ENCODE measurements at regions not wholly inside any gene's neighbourhood (a gene's known extent, or its start where the extent isn't known, plus 50 kb on each side); places are given as distances from the start of the nearest gene placed in this dataset.
"Not testable (repeated sequence)": the region's sequence is repeated elsewhere in the genome, so short reads cannot be mapped to it uniquely, and the experiment has no call there.

DNA sequence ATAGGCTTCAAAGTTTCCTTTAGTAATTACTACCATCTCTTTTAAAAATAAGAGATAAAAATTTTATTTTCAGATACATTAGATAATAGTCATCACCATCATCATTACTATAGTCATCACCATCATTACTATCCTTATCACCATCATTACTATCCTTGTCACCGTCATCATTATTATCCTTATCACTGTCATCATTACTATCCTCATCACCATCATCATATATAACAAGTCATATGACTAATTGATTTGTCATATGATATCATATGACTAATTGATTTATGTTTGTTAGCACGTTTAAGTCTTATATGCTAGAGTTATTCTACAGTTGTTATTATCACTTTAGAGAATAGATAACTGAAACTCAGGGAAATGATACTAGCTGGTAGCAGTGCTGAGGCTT, 382.1 kb upstream of the CDH18 start:
- DNase-seq (ENCODE audit: extremely low read depth, low read depth), result no peak

GRCh38 chr5:20369518-20369885, 381.5 kb upstream of the CDH18 start:
- DNase-seq (ENCODE audit: extremely low read depth, low read depth), result no peak

DNA sequence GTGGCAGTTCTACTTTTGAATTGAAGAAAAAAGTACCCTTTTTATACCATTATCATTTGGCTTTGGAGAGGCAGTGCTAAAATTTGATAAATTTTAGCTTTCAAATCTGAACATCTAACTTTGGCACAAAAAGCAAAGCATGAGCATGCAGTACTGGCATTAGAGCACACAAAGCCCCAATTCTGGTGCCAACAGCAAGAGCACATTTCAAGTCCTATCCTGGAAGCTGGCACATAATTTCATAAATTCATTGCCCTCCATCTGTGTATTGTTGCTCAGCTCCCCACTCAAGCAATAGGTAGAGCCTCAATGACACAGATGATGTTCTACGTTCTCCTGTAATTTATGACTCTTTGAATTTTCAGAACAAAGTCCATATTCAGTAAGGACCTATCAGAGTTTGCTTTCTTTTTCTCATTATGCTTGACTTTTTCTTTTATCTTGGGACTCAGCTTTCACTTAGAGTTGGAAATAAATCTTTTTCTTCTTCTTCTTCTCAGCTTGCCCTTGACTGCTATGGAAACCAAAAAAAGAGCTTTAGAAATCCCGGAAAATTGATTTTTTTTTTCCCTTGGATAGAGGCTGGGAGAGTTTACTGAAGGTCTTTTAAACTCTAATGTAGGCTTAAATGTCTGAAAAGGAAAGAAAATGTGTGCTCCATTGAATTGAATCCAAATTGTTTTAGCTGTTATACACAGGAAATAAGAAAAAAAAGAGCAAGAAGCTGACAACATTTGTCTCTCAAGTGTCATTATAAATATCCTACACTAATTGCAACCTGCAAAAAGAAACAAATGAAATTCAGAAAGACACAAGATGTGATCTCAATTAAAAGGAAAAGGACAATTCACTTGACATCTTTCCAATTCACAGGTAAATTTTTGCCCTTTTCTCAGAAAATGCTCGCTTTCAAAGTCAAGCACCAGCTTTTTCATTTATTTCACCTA, 380.8 kb upstream of the CDH18 start:
- no peak for DNase-seq (ENCODE audit: extremely low read depth, low read depth)

DNA sequence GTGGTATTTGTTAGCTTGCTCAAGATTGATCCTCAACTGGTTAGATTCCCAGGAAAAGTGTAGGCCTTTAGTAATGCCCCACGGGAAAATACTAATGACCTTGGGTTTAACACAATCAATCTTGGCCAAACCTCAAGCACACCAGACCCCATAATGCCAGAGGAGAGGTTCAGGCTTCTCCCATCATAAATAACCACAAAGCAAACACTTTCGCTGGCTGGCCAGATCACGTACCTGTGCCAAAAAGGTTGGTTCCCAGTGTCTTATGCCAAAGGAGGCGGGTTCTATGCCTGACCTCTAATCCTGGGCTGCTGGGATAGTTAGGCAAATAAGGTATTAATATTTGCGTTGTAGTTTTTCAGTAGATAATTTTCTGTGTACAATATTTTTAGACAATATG, 379.2 kb upstream of the CDH18 start:
- no peak for DNase-seq (ENCODE audit: extremely low read depth, low read depth)

DNA sequence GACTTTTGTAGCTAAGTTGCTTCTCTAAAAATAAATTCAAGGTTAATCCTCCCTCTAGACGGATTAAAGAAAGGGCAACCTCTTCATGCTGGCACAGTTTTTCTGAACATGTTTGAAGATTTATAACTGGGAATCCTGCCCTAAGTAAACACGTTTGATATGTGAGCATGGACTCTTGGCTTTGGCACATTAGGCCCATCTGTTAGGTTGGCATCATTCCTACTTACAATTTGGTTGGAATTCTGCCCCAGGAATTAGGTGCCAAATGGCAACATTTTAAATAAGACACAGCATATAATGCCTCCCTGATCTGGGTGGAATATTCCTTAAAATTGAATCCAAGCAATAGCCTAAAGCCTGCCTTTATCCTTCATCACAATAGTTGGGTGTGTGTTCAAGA, 372.3 kb upstream of the CDH18 start:
- no peak for DNase-seq (ENCODE audit: extremely low read depth, low read depth)

- DNase-seq (ENCODE audit: extremely low read depth, low read depth), result no peak
Observed at GRCh38 chr5:20359377-20359776, 371.4 kb upstream of the CDH18 start.

GRCh38 chr5:20353499-20353898, 365.5 kb upstream of the CDH18 start:
- DNase-seq (ENCODE audit: extremely low read depth, low read depth), result no peak

GRCh38 chr5:20351849-20352248, 363.8 kb upstream of the CDH18 start:
- no peak for DNase-seq (ENCODE audit: extremely low read depth, low read depth)

DNA sequence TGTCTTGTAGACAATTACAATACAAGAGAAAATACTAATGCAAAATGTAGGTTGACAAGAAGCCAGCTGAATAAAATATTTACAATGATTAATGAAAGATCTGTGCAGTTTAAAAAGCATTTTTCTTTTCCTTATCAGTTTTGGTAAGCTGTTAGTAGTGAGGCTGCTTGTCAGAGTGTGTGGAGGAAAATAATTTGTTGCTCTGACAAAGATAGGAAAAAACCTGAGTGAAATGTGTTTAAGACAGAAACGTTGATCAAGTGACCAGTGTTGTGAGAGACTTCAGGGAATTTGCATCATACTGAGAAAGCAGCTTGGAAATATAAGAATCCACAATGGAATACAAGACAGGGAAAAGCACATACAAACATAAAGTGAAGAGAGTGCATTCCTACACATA, 360.3 kb upstream of the CDH18 start:
- no peak for DNase-seq (ENCODE audit: extremely low read depth, low read depth)

DNA sequence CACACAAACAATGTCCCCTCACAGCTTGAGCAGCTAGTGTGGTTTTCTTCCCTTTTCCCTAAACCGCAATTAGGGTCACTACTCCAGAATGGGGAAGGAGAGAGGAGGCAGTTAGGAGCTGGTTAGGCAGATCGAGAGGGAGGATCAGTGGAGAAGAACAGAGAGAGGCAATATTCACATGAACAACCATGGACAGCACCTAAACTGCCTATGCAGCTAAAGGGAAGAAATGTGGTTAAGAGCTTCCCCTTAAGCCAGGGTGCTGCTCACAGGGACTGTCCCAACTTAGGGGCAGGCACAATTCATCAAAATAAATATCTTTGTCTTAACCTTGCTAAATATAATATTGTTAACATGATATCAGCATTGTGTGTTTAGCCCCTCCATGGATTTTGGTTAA, 359.3 kb upstream of the CDH18 start:
- DNase-seq (ENCODE audit: extremely low read depth, low read depth), result no peak

DNA sequence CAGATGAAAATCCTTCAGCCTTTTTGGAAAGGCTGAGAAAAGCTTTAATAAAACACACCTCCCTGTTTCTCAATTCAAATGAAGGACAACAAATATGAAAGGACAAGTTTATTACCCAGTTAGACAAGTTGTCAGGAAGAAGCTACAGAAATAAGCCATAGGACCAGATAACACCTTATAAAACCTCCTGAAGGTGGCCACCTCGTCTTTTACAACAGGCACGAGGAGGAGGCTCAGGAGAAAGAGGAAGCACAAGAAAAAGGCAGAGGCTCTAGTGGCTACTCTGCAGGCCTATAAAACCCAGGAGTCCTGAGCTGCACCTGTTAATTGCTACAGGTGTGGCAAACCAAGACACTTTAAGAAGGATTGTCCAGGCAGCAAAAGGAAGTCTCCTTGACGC, 352.1 kb upstream of the CDH18 start:
- no peak for DNase-seq (ENCODE audit: extremely low read depth, low read depth)

GRCh38 chr5:20335978-20336377, 348.0 kb upstream of the CDH18 start:
- no peak for DNase-seq (ENCODE audit: extremely low read depth, low read depth)

DNA sequence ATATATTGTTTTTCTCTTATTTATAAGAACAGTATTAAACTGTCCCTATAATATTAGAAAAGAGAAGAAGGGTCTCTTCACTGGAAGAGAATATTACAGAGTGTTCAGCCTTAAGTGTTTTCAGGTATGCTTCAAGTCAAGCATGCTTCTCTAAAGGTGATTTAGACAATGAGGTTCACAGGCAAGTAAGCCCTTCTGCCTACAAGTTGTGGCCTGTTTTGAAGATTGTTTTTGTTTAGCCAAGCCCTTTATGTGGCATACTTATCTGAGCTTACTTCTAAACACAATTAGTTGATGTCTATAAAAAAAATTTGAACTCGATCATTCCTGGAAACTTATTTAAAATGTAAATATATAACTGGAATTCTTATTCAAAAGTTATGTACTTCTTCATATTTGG, 343.8 kb upstream of the CDH18 start:
- DNase-seq (ENCODE audit: extremely low read depth, low read depth), result no peak

GRCh38 chr5:20323323-20323722, 335.3 kb upstream of the CDH18 start:
- no peak for DNase-seq (ENCODE audit: extremely low read depth, low read depth)

DNA sequence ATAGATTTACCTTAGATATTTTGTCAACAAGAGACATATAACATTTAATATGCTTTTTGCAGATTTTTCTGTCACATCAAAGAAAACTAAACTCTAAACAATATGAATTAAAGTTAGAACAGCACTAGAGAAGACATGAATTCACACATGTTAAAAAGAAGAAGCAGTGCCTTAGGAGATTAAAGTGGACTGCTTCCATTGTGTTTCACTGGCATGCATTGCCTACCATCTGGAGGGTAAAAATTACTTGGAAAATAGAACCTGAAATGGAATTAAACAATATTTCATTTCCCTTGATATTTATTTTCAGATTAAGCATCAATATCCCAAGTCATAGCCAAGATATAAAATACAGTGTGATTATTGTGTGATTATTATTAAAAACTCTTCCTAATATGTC, 319.4 kb upstream of the CDH18 start:
- DNase-seq (ENCODE audit: extremely low read depth, low read depth), result no peak

- DNase-seq (ENCODE audit: extremely low read depth, low read depth), result no peak
Observed at GRCh38 chr5:20305463-20305862, 317.5 kb upstream of the CDH18 start.

GRCh38 chr5:20304570-20304969, 316.6 kb upstream of the CDH18 start:
- not testable (repeated sequence) for DNase-seq (ENCODE audit: extremely low read depth, low read depth)

DNA sequence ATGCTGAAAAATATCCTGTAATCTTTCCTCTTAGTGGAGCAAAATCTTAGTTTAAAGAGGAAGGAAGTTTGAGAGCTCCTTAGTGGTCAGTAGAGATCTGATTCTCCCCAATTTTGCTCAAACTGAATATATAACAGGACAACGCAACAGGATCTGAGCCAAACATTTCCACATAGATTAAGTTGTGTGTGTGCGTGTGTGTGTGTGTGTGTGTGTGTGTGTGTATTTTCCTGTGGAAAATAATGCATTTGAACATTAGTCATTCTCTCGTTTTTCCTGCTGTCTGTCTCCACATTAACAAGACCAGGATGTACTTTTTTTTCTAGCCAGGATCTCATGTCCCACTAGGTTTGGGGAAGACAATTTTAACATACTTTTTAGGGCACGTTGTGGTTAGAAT, 312.1 kb upstream of the CDH18 start:
- DNase-seq (ENCODE audit: extremely low read depth, low read depth), result no peak

GRCh38 chr5:20294696-20295095, 306.7 kb upstream of the CDH18 start:
- DNase-seq (ENCODE audit: extremely low read depth, low read depth), result no peak

- no peak for DNase-seq (ENCODE audit: extremely low read depth, low read depth)
Observed at GRCh38 chr5:20291766-20292165, 303.8 kb upstream of the CDH18 start.

DNA sequence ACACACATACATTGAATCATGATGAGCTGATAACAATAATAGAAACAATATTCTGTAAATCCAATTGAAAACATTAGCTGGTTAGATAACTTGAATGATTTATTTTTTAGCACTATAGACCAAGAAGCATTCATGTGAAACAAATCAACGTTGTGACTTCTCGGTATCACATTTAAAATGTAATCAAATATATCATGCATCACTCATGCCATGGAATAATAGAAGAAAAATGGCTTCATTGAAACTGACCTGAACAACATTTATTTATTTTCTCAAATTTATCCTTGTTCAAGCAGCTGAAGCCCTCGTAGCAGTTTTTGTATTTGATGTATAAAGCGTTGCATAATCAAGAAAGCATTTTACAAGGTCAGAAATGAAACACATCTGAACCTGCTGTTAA, 299.6 kb upstream of the CDH18 start:
- DNase-seq (ENCODE audit: extremely low read depth, low read depth), result no peak

- peak; percentile 78 for DNase-seq (ENCODE audit: extremely low read depth, low read depth)
Observed at GRCh38 chr5:20286512-20286911, 298.5 kb upstream of the CDH18 start.

- no peak for DNase-seq (ENCODE audit: extremely low read depth, low read depth)
Observed at GRCh38 chr5:20276959-20277263, 288.9 kb upstream of the CDH18 start.
